MM.1S (cell line): ENCODE measurements at regions not wholly inside any gene's neighbourhood (a gene's known extent, or its start where the extent isn't known, plus 50 kb on each side); places are given as distances from the start of the nearest gene placed in this dataset.

Experiments
- EZH2 ChIP-seq: fragments of 300-600 bp; sonication (generic); optimal IDR thresholded peaks from 2 replicates; pipeline ENCODE3; 2017; ENCODE audit warnings: low read depth, mild to moderate bottlenecking, antibody characterized with exemption, low read length, mixed read lengths
- EZH2phosphoT487 ChIP-seq: fragments of 300-600 bp; sonication (generic); IDR thresholded peaks from 2 replicates; pipeline ENCODE4 v1.6.1; 2018; ENCODE audit warnings: antibody characterized with exemption, low read length
- TF ChIP-seq, protein P1 (sequence below): fragments of 300-600 bp; sonication (generic); IDR thresholded peaks from 2 replicates; pipeline ENCODE4 v1.5.1; 2016; ENCODE audit warnings: antibody characterized with exemption, low read length, mixed read lengths

DNA sequence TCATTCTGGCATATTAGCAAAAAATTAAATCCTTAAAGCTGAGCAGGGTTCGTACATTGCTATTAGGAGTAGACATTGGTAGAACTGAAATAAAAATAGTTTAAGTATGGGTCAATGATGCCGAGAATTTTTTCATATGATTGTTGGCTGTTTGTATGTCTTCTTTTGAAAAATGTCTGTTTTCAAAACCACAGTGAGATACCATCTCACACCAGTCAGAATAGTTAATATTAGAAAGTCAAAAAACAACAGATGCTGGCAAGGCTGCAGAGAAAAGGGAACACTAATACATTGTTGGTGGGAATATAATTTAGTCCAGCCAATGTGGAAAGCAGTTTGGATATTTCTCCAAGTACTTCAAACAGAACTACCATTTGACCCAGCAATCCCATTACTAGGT is 410.8 kb upstream of the TRIB2 start:
- TF ChIP-seq, protein P1, sequence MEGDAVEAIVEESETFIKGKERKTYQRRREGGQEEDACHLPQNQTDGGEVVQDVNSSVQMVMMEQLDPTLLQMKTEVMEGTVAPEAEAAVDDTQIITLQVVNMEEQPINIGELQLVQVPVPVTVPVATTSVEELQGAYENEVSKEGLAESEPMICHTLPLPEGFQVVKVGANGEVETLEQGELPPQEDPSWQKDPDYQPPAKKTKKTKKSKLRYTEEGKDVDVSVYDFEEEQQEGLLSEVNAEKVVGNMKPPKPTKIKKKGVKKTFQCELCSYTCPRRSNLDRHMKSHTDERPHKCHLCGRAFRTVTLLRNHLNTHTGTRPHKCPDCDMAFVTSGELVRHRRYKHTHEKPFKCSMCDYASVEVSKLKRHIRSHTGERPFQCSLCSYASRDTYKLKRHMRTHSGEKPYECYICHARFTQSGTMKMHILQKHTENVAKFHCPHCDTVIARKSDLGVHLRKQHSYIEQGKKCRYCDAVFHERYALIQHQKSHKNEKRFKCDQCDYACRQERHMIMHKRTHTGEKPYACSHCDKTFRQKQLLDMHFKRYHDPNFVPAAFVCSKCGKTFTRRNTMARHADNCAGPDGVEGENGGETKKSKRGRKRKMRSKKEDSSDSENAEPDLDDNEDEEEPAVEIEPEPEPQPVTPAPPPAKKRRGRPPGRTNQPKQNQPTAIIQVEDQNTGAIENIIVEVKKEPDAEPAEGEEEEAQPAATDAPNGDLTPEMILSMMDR, result no peak
- TF ChIP-seq EZH2, result no peak
- no peak for TF ChIP-seq EZH2phosphoT487
